ENCODE measurements at regions not wholly inside any gene's neighbourhood (a gene's known extent, or its start where the extent isn't known, plus 50 kb on each side); places are given as distances from the start of the nearest gene placed in this dataset.

DNA sequence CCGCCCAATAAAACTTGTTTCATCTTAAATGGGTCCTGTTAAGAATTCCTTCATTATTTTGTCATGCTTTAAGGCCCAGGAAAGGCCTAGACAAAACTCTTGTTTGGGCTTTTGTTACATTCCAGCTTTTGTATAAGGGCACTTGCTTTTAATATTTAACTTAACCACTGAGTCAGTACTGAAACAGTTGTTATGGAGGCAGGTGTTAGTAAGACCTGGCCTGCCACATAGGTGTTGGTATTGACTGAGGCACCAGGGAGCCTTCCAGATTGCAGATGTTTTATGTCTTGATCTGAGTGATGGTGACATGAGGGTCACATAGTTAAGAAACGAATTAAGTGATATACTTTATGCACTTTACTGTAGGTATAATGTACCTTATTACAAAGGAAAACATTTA is 274.9 kb upstream of the TGFBR2 start:
- no peak for TF ChIP-seq CTCF (IDR thresholded peaks at IDR 0.05)
- TF ChIP-seq POLR2A (IDR thresholded peaks at IDR 0.05), result no peak

Measured in Peyer's patch (tissue), 4 donors.